ENCODE measurements at regions not wholly inside any gene's neighbourhood (a gene's known extent, or its start where the extent isn't known, plus 50 kb on each side); places are given as distances from the start of the nearest gene placed in this dataset.
"Not testable (repeated sequence)": the region's sequence is repeated elsewhere in the genome, so short reads cannot be mapped to it uniquely, and the experiment has no call there.

DNA sequence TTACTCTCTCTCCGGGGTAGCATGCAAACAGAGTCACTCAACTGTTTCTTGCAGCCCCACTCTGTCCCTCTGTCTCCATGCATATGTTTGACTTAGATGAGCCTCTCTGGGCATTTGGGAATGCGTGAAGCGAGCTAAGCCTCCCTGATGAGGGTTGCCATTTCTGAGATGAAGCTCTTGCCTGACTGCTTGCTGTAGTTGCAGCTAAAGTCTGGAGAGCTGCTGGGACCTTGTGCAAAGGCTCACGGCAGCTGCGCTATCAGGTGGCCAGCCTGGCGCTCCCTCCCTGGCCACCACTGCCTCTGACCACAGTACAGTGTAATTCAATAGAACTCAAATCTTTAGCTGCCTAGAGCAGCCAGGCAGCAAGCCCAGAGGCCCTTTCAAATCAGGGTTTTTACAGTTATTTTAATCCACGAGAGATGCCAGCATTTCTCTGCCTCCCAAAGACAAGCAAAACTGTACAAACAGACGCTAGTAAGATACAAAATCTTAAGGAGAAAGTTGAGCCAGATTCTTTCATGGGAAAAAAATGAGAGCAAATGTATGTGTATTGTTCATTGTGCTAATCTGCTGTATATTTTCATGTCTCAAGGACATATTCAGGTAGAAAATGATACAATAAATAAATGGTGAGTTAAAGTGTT is 694.6 kb downstream of the PRIM2 start:
- 85% methylated on average over 7 of the region's 8 CpGs; no CpG with 5 or more reads in 1 of the 2 experiments for WGBS, 2 experiments (ENCODE audit: extremely low coverage in 1 of 2, insufficient coverage in 1 of 2, insufficient read length in 1 of 2, insufficient replicate concordance in 2 of 2, low coverage in 1 of 2, low lambda C conversion rate in 2 of 2, missing lambda C conversion rate in 1 of 2)
- CTCF ChIA-PET (ENCODE audit: partially characterized antibody); H3K4me2 ChIP-seq (ENCODE audit: insufficient read depth in 1 of 2, low read depth in 2 of 2, low read length in 2 of 2); H3K4me3 ChIP-seq (ENCODE audit: extremely low read depth in 1 of 4, insufficient read depth in 2 of 4, low read depth in 3 of 4, low read length in 4 of 4); H3K79me2 ChIP-seq (ENCODE audit: control insufficient read depth in 1 of 2, insufficient read depth in 2 of 2, low read length in 2 of 2); H2AK5ac ChIP-seq (ENCODE audit: low read depth, low read length); H3K23ac ChIP-seq (ENCODE audit: insufficient read length); H2AFZ ChIP-seq (ENCODE audit: low read length); H3K4me1 ChIP-seq (replicated peaks in 1 of 4; ENCODE audit: control insufficient read depth in 3 of 4, insufficient read depth in 4 of 4, low read length in 3 of 4); H2BK12ac ChIP-seq (ENCODE audit: low read depth, low read length); H2BK15ac ChIP-seq (ENCODE audit: low read length); H4K8ac ChIP-seq (ENCODE audit: extremely low read depth, insufficient read depth, low read length); POLR2A ChIA-PET (ENCODE audit: partially characterized antibody); H3K36me3 ChIP-seq (ENCODE audit: control insufficient read depth in 2 of 4, insufficient read depth in 4 of 4, low read length in 3 of 4); H4K91ac ChIP-seq (replicated peaks; ENCODE audit: insufficient read length, low read length); H3K18ac ChIP-seq (ENCODE audit: extremely low read depth, low read length); H2BK20ac ChIP-seq (ENCODE audit: low read length); H2BK120ac ChIP-seq (replicated peaks; ENCODE audit: low read depth, low read length); FAIRE-seq; H3K14ac ChIP-seq (ENCODE audit: insufficient read length); H3K56ac ChIP-seq (replicated peaks; ENCODE audit: insufficient read length, low read depth, low read length); H4K20me1 ChIP-seq (replicated peaks in 1 of 2; ENCODE audit: control insufficient read depth in 1 of 2, insufficient read depth in 2 of 2, low read length in 2 of 2); H2BK5ac ChIP-seq (ENCODE audit: low read depth, low read length); H3K27me3 ChIP-seq (replicated peaks in 1 of 4; ENCODE audit: control insufficient read depth in 3 of 4, extremely low read depth in 1 of 4, insufficient read depth in 3 of 4, low read length in 3 of 4); H3K9ac ChIP-seq (replicated peaks in 1 of 4; ENCODE audit: extremely low read depth in 1 of 4, low read depth in 3 of 4, low read length in 3 of 4); H3K23me2 ChIP-seq (ENCODE audit: low read depth, low read length); H3K79me1 ChIP-seq (ENCODE audit: low read depth, low read length); DNase-seq (ENCODE audit: low read depth in 1 of 2, low spot score in 2 of 2); H4K5ac ChIP-seq (ENCODE audit: insufficient read length, low read depth, low read length); H3K4ac ChIP-seq (replicated peaks; ENCODE audit: insufficient read length, low read depth, low read length); H3K27ac ChIP-seq (ENCODE audit: low read depth, low read length): not testable (repeated sequence)
- peaks cover 8 to 13% of the 10 kb centered on the region in 2 experiments; a peak in 2 of 4 replicates for H3K9me3 ChIP-seq (ENCODE audit: insufficient read depth in 2 of 2, low read depth in 1 of 2, low read length in 1 of 2)

DNA sequence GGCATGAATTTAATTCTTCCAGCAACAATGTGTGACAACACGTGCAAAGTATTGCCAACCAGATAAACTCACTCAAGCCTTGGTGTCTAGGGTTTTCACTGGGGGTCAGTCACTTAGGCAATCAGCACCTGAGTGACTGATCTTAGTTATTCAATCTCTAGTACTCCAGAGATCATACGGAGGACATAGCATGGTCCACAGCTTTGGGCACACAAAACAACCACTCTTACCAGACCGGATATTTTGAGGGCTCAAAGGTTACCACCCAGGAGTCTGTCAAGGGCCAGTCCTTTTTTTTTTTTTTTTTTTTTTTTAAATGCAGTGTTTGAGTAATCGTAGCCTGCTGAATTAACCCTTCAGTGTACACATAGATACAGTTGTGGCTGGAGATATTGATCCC is 699.2 kb downstream of the PRIM2 start:
- H3K18ac ChIP-seq (ENCODE audit: extremely low read depth, low read length); H2AK5ac ChIP-seq (ENCODE audit: low read depth, low read length); H2BK5ac ChIP-seq (ENCODE audit: low read depth, low read length); DNase-seq (ENCODE audit: low read depth in 1 of 2, low spot score in 2 of 2); H3K56ac ChIP-seq (replicated peaks; ENCODE audit: insufficient read length, low read depth, low read length); H3K4me3 ChIP-seq (ENCODE audit: extremely low read depth in 1 of 4, insufficient read depth in 2 of 4, low read depth in 3 of 4, low read length in 4 of 4); H3K79me2 ChIP-seq (ENCODE audit: control insufficient read depth in 1 of 2, insufficient read depth in 2 of 2, low read length in 2 of 2); H3K23ac ChIP-seq (ENCODE audit: insufficient read length); H3K27me3 ChIP-seq (replicated peaks in 1 of 4; ENCODE audit: control insufficient read depth in 3 of 4, extremely low read depth in 1 of 4, insufficient read depth in 3 of 4, low read length in 3 of 4); H3K4ac ChIP-seq (replicated peaks; ENCODE audit: insufficient read length, low read depth, low read length); H2BK12ac ChIP-seq (ENCODE audit: low read depth, low read length); H2BK120ac ChIP-seq (replicated peaks; ENCODE audit: low read depth, low read length); H3K9ac ChIP-seq (replicated peaks in 1 of 4; ENCODE audit: extremely low read depth in 1 of 4, low read depth in 3 of 4, low read length in 3 of 4); FAIRE-seq; H2BK15ac ChIP-seq (ENCODE audit: low read length); H3K9me3 ChIP-seq (ENCODE audit: insufficient read depth in 2 of 2, low read depth in 1 of 2, low read length in 1 of 2); H3K4me1 ChIP-seq (replicated peaks in 1 of 4; ENCODE audit: control insufficient read depth in 3 of 4, insufficient read depth in 4 of 4, low read length in 3 of 4); H4K8ac ChIP-seq (ENCODE audit: extremely low read depth, insufficient read depth, low read length); H3K23me2 ChIP-seq (ENCODE audit: low read depth, low read length); POLR2A ChIA-PET (ENCODE audit: partially characterized antibody); H4K91ac ChIP-seq (replicated peaks; ENCODE audit: insufficient read length, low read length); H2BK20ac ChIP-seq (ENCODE audit: low read length); H3K27ac ChIP-seq (ENCODE audit: low read depth, low read length); H2AFZ ChIP-seq (ENCODE audit: low read length); H3K36me3 ChIP-seq (ENCODE audit: control insufficient read depth in 2 of 4, insufficient read depth in 4 of 4, low read length in 3 of 4); H4K20me1 ChIP-seq (replicated peaks in 1 of 2; ENCODE audit: control insufficient read depth in 1 of 2, insufficient read depth in 2 of 2, low read length in 2 of 2); CTCF ChIA-PET (ENCODE audit: partially characterized antibody); H4K5ac ChIP-seq (ENCODE audit: insufficient read length, low read depth, low read length); H3K14ac ChIP-seq (ENCODE audit: insufficient read length); H3K79me1 ChIP-seq (ENCODE audit: low read depth, low read length); H3K4me2 ChIP-seq (ENCODE audit: insufficient read depth in 1 of 2, low read depth in 2 of 2, low read length in 2 of 2): not testable (repeated sequence)
- 61% methylated on average over 4 of the region's 4 CpGs; no CpG with 5 or more reads in 1 of the 2 experiments for WGBS, 2 experiments (ENCODE audit: extremely low coverage in 1 of 2, insufficient coverage in 1 of 2, insufficient read length in 1 of 2, insufficient replicate concordance in 2 of 2, low coverage in 1 of 2, low lambda C conversion rate in 2 of 2, missing lambda C conversion rate in 1 of 2)
